BJ (cell line): ENCODE measurements at regions not wholly inside any gene's neighbourhood (a gene's known extent, or its start where the extent isn't known, plus 50 kb on each side); places are given as distances from the start of the nearest gene placed in this dataset.

Source experiments
- CTCF ChIA-PET: fragments of 350-600 bp; formaldehyde crosslinking; extraction: SDS; loops from one replicate; lab custom pipeline; 2021; ENCODE audit warnings: antibody characterized with exemption, inconsistent platforms; lab: Yijun Ruan, JAX
- POLR2A ChIA-PET: fragments of 300-600 bp; sonication (Branson Sonifier 250); formaldehyde crosslinking; extraction: SDS; loops from one replicate; lab custom pipeline; 2021; ENCODE audit warnings: antibody characterized with exemption; lab: Charles Lee
- DNase-seq: peaks from one replicate; pipeline ENCODE4 v3.0.0-alpha.2; 2011; ENCODE audit warnings: low read depth
- H3K27me3 ChIP-seq: 2 replicates; pipeline ENCODE4 v1.6.0; 2011; ENCODE audit warnings: low read length; ENCODE audit not compliant: control insufficient read depth, insufficient read depth
- H3K36me3 ChIP-seq: 2 replicates; pipeline ENCODE4 v1.5.1; 2011; ENCODE audit warnings: low read length; ENCODE audit not compliant: control insufficient read depth, insufficient read depth
- H3K4me3 ChIP-seq: 2 replicates; pipeline ENCODE4 v1.5.1; 2011; ENCODE audit warnings: low read depth, mild to moderate bottlenecking, control low read depth, low read length
- CTCF ChIP-seq: IDR thresholded peaks from 2 replicates; pipeline ENCODE4 v1.5.1; 2011; ENCODE audit warnings: low read depth, mild to moderate bottlenecking, control low read depth, inconsistent platforms, low read length, moderate library complexity; ENCODE audit not compliant: insufficient read depth

- no peak for DNase-seq
- H3K4me3 ChIP-seq: no peak overlapping the region
- no peaks in the 10 kb centered on the region for H3K36me3 ChIP-seq
- POLR2A ChIA-PET: no interaction called here
- no peak for TF ChIP-seq CTCF
- no peaks in the 10 kb centered on the region; the same call in 1 of the 2 replicates for H3K27me3 ChIP-seq
- CTCF ChIA-PET: interaction anchor here (1.0 kb wide), 1 partner anchor 12 kb away, joined by 3 read pairs; no protein-coding TSS in a partner anchor
These were observed 60.5 kb upstream of the TFRC start for GRCh38 chr3:196142202-196142956.

- Histone ChIP-seq H3K27me3 (no peaks in the 10 kb centered on the region; the same call in 1 of the 2 replicates), H3K4me3 (no peak overlapping the region), H3K36me3 (no peaks in the 10 kb centered on the region)
- ChIA-PET CTCF (interaction anchor here (1.0 kb wide), 1 partner anchor 13 kb away, joined by 3 read pairs; no protein-coding TSS in a partner anchor), POLR2A (no interaction called here)
- DNase-seq: no peak
- TF ChIP-seq CTCF: no peak
These were observed 59.9 kb upstream of the TFRC start for GRCh38 chr3:196141866-196142201.

GRCh38 chr3:196141052-196141865, 59.4 kb upstream of the TFRC start:
- no peak overlapping the region for H3K4me3 ChIP-seq
- H3K36me3 ChIP-seq: no peaks in the 10 kb centered on the region
- no peak for DNase-seq
- ChIA-PET POLR2A (no interaction called here), CTCF (no interaction called here)
- H3K27me3 ChIP-seq: no peaks in the 10 kb centered on the region; the same call in 1 of the 2 replicates
- TF ChIP-seq CTCF: no peak

- DNase-seq: no peak
- ChIA-PET POLR2A (no interaction called here), CTCF (no interaction called here)
- H3K36me3 ChIP-seq: no peaks in the 10 kb centered on the region
- no peak for TF ChIP-seq CTCF
- peaks cover 1% of the 10 kb centered on the region; the same call in 1 of the 2 replicates for H3K27me3 ChIP-seq
- H3K4me3 ChIP-seq: no peak overlapping the region
These were observed 58.3 kb upstream of the TFRC start for GRCh38 chr3:196140224-196140623.

GRCh38 chr3:196139281-196139680, 57.4 kb upstream of the TFRC start:
- TF ChIP-seq CTCF: no peak
- ChIA-PET POLR2A (no interaction called here), CTCF (no interaction called here)
- DNase-seq: no peak
- Histone ChIP-seq H3K36me3 (no peaks in the 10 kb centered on the region), H3K27me3 (peaks cover 1% of the 10 kb centered on the region; the same call in 1 of the 2 replicates), H3K4me3 (no peak overlapping the region)
